H9 (cell line): ENCODE measurements at regions not wholly inside any gene's neighbourhood (a gene's known extent, or its start where the extent isn't known, plus 50 kb on each side); places are given as distances from the start of the nearest gene placed in this dataset.
"Not testable (repeated sequence)": the region's sequence is repeated elsewhere in the genome, so short reads cannot be mapped to it uniquely, and the experiment has no call there.

Experiments
- DNase-seq: peaks from one replicate; pipeline ENCODE4 v3.0.0-alpha.2; 2017
- H2AFZ ChIP-seq: one replicate; pipeline ENCODE4 v1.6.1; 2013; ENCODE audit warnings: mild to moderate bottlenecking, low read length, control low read depth, moderate library complexity
- H2AK5ac ChIP-seq: 2 replicates; pipeline ENCODE4 v1.6.1; 2013; ENCODE audit warnings: low read length, control low read depth, mixed read lengths; ENCODE audit not compliant: insufficient read length
- H2BK120ac ChIP-seq: one replicate; pipeline ENCODE4 v1.6.1; 2013; ENCODE audit warnings: low read depth, mild to moderate bottlenecking, low read length, control low read depth, inconsistent platforms; ENCODE audit not compliant: poor library complexity, severe bottlenecking
- H2BK12ac ChIP-seq: 2 replicates; pipeline ENCODE4 v1.6.1; 2013; ENCODE audit warnings: low read length, control low read depth, mixed read lengths, low read depth; ENCODE audit not compliant: insufficient read length
- H2BK15ac ChIP-seq: 2 replicates; pipeline ENCODE4 v1.6.1; 2013; ENCODE audit warnings: low read depth, low read length, control low read depth
- H2BK20ac ChIP-seq: one replicate; pipeline ENCODE4 v1.6.1; 2013; ENCODE audit warnings: low read depth, mild to moderate bottlenecking, low read length, control low read depth, inconsistent platforms; ENCODE audit not compliant: poor library complexity, severe bottlenecking
- H2BK5ac ChIP-seq: 2 replicates; pipeline ENCODE4 v1.6.1; 2013; ENCODE audit warnings: low read length, control low read depth, mixed read lengths; ENCODE audit not compliant: insufficient read length
- H3K14ac ChIP-seq: 2 replicates; pipeline ENCODE4 v1.6.1; 2013; ENCODE audit warnings: low read length, control low read depth; ENCODE audit not compliant: insufficient read depth
- H3K18ac ChIP-seq: 2 replicates; pipeline ENCODE4 v1.6.1; 2013; ENCODE audit warnings: low read depth, mild to moderate bottlenecking, mixed read lengths, low read length, control low read depth; ENCODE audit not compliant: insufficient read length
- H3K23ac ChIP-seq: 2 replicates; pipeline ENCODE4 v1.6.1; 2013; ENCODE audit warnings: low read length, control low read depth, mixed read lengths, low read depth; ENCODE audit not compliant: insufficient read length
- H3K23me2 ChIP-seq: 2 replicates; pipeline ENCODE4 v1.6.1; 2013; ENCODE audit warnings: low read depth, mild to moderate bottlenecking, mixed read lengths, low read length, control low read depth; ENCODE audit not compliant: insufficient read length, poor library complexity, severe bottlenecking
- H3K27ac ChIP-seq: 2 replicates; pipeline ENCODE4 v1.5.1; 2013; ENCODE audit warnings: low read length, control low read depth, mixed read lengths, low read depth; ENCODE audit not compliant: insufficient read length
- H3K27me3 ChIP-seq: 2 replicates; pipeline ENCODE4 v1.6.1; 2013; ENCODE audit warnings: low read length, control low read depth, inconsistent platforms; ENCODE audit not compliant: insufficient read depth
- H3K4ac ChIP-seq: 2 replicates; pipeline ENCODE4 v1.6.1; 2013; ENCODE audit warnings: low read depth, mild to moderate bottlenecking, control low read depth, inconsistent platforms, low read length, moderate library complexity
- H3K4me1 ChIP-seq: 2 replicates; pipeline ENCODE4 v1.6.1; 2013; ENCODE audit warnings: low read length, control low read depth, inconsistent platforms; ENCODE audit not compliant: insufficient read depth
- H3K4me2 ChIP-seq: 2 replicates; pipeline ENCODE4 v1.6.1; 2013; ENCODE audit warnings: low read length, control low read depth, mixed read lengths; ENCODE audit not compliant: insufficient read length, insufficient read depth
- H3K56ac ChIP-seq: 2 replicates; pipeline ENCODE4 v1.6.1; 2013; ENCODE audit warnings: low read depth, mild to moderate bottlenecking, mixed read lengths, low read length, control low read depth; ENCODE audit not compliant: insufficient read length
- H3K79me1 ChIP-seq: 2 replicates; pipeline ENCODE4 v1.6.1; 2013; ENCODE audit warnings: low read depth, mild to moderate bottlenecking, moderate library complexity, low read length, control low read depth, inconsistent platforms; ENCODE audit not compliant: insufficient read depth, poor library complexity, severe bottlenecking
- H3K79me2 ChIP-seq: 2 replicates; pipeline ENCODE4 v1.6.1; 2013; ENCODE audit warnings: low read length, control low read depth, inconsistent platforms; ENCODE audit not compliant: insufficient read depth
- H3K9ac ChIP-seq: 2 replicates; pipeline ENCODE4 v1.6.1; 2013; ENCODE audit warnings: low read length, control low read depth, mixed read lengths; ENCODE audit not compliant: insufficient read length; ENCODE audit errors: extremely low read depth
- H3K9me3 ChIP-seq: one replicate; pipeline ENCODE4 v1.6.1; 2013; ENCODE audit warnings: low read depth, low read length, inconsistent platforms; ENCODE audit not compliant: control insufficient read depth
- H3T11ph ChIP-seq: one replicate; pipeline ENCODE4 v1.6.1; 2013; ENCODE audit warnings: mild to moderate bottlenecking, low read length, control low read depth, inconsistent platforms
- H4K20me1 ChIP-seq: one replicate; pipeline ENCODE4 v1.6.1; 2013; ENCODE audit not compliant: control insufficient read depth, insufficient read length, insufficient read depth
- H4K5ac ChIP-seq: 2 replicates; pipeline ENCODE4 v1.6.1; 2013; ENCODE audit warnings: low read depth, mild to moderate bottlenecking, mixed read lengths, low read length, control low read depth; ENCODE audit not compliant: insufficient read length
- H4K8ac ChIP-seq: replicated peaks from 2 replicates; pipeline ENCODE4 v1.6.1; 2013; ENCODE audit warnings: low read length, control low read depth, mixed read lengths, low read depth; ENCODE audit not compliant: insufficient read length
- H4K91ac ChIP-seq: 2 replicates; pipeline ENCODE4 v1.6.1; 2013; ENCODE audit warnings: low read depth, mild to moderate bottlenecking, moderate library complexity, mixed read lengths, low read length, control low read depth; ENCODE audit not compliant: insufficient read length
- H3K27ac Mint-ChIP-seq, 3 experiments: 2 replicates in 2 of 3; 3 replicates in 1 of 3; pipeline ENCODE4 v1.8.0; 2020 to 2021; ENCODE audit warnings: mixed read lengths in 3 of 3, mild to moderate bottlenecking in 1 of 3, moderate library complexity in 1 of 3
- H3K27me3 Mint-ChIP-seq: 2 replicates; pipeline ENCODE4 v1.8.0; 2021; ENCODE audit warnings: low read depth, mild to moderate bottlenecking, moderate library complexity, mixed read lengths
- H3K36me3 Mint-ChIP-seq, 3 experiments: 2 replicates in 2 of 3; 3 replicates in 1 of 3; pipeline ENCODE4 v1.8.0; 2020 to 2021; ENCODE audit warnings: low read depth in 3 of 3, mixed read lengths in 3 of 3; ENCODE audit not compliant: insufficient read depth in 1 of 3
- H3K4me1 Mint-ChIP-seq, 2 experiments: 2 replicates each; pipeline ENCODE4 v1.8.0; 2020; ENCODE audit warnings: mixed read lengths in 2 of 2
- H3K4me3 Mint-ChIP-seq, 2 experiments: 2 replicates in 1 of 2; 3 replicates in 1 of 2; pipeline ENCODE4 v1.8.0; 2020 to 2021; ENCODE audit warnings: mild to moderate bottlenecking in 2 of 2, mixed read lengths in 2 of 2, moderate library complexity in 1 of 2
- H3K9me3 Mint-ChIP-seq, 2 experiments: 2 replicates in 1 of 2; 3 replicates in 1 of 2; pipeline ENCODE4 v1.8.0; 2020; ENCODE audit warnings: mild to moderate bottlenecking in 2 of 2, mixed read lengths in 2 of 2, moderate library complexity in 1 of 2
- CTCF ChIP-seq: fragments of 200-600 bp; sonication (generic); conservative IDR thresholded peaks from 3 replicates; pipeline ENCODE4 v1.8.0; 2021; ENCODE audit warnings: antibody characterized with exemption, mild to moderate bottlenecking
- WGBS: extraction: QIAGEN DNeasy Blood & Tissue Kit; methylation state at CpG from one replicate; pipeline ENCODE4 v1.1.7; 2013; ENCODE audit warnings: missing lambda C conversion rate, low lambda C conversion rate, mixed read lengths; ENCODE audit not compliant: insufficient read length; ENCODE audit errors: extremely low coverage; 5-methylcytosine and 5-hydroxymethylcytosine counted together

DNA sequence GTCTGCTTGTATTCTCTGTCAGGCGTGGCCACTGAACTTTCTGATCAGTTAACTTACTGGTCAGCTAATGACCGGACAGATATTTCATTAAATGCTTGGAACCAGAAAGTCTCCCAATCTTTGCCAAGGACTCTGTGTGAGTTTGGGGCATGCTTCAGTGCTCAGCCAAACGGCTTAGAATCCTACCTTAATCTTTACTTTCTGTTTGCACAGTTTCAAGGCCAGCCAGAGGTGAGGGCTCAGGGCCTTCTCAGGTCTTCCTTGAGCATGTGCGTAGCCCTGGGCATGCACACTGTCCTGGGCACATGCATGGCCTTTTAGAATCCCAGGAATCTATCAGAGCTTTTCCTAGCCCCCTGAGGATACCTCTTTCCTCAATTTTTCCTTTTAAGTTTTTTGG, 230.1 kb downstream of the RAB11FIP4 start:
- H3K23me2 ChIP-seq = no peaks in the 10 kb centered on the region
- no peak overlapping the region for H2AFZ ChIP-seq
- peaks cover 0 to 3% (median 0%) of the 10 kb centered on the region in 3 experiments; a peak in 3 of 7 replicates for H3K36me3 Mint-ChIP-seq
- H3K4me3 Mint-ChIP-seq = no peak overlapping the region
- no peak overlapping the region for H3T11ph ChIP-seq
- H3K4me1 Mint-ChIP-seq = no peaks in the 10 kb centered on the region
- TF ChIP-seq CTCF = no peak
- H2BK12ac ChIP-seq = no peak overlapping the region
- H3K56ac ChIP-seq = no peak overlapping the region
- no peak overlapping the region for H3K4me2 ChIP-seq
- H3K27me3 ChIP-seq = no peaks in the 10 kb centered on the region
- no peak overlapping the region for H4K5ac ChIP-seq
- peaks cover 7 to 13% of the 10 kb centered on the region in 2 experiments; a peak in 4 of 5 replicates for H3K9me3 Mint-ChIP-seq
- no peaks in the 10 kb centered on the region; the same call in 1 of the 2 replicates for H3K27me3 Mint-ChIP-seq
- no peak overlapping the region for H3K18ac ChIP-seq
- H4K91ac ChIP-seq = no peak overlapping the region
- no peaks in the 10 kb centered on the region for H4K20me1 ChIP-seq
- no peak overlapping the region for H2AK5ac ChIP-seq
- H2BK15ac ChIP-seq = no peak overlapping the region
- no peak overlapping the region for H3K27ac ChIP-seq
- no peaks in the 10 kb centered on the region for H3K79me2 ChIP-seq
- H2BK20ac ChIP-seq = no peak overlapping the region
- no peak overlapping the region for H3K14ac ChIP-seq
- H4K8ac ChIP-seq = no peak overlapping the region
- no peak overlapping the region for H3K9ac ChIP-seq
- H3K4me1 ChIP-seq = no peaks in the 10 kb centered on the region
- H3K79me1 ChIP-seq = no peaks in the 10 kb centered on the region
- H3K9me3 ChIP-seq = no peaks in the 10 kb centered on the region
- DNase-seq = no peak
- no CpG with 5 or more reads among the region's 4 CpGs for WGBS
- H3K4ac ChIP-seq = no peak overlapping the region
- no peak overlapping the region for H2BK5ac ChIP-seq
- H3K23ac ChIP-seq = no peak overlapping the region
- H3K27ac Mint-ChIP-seq = no peak overlapping the region; a peak in 1 of 7 replicates
- no peak overlapping the region for H2BK120ac ChIP-seq

DNA sequence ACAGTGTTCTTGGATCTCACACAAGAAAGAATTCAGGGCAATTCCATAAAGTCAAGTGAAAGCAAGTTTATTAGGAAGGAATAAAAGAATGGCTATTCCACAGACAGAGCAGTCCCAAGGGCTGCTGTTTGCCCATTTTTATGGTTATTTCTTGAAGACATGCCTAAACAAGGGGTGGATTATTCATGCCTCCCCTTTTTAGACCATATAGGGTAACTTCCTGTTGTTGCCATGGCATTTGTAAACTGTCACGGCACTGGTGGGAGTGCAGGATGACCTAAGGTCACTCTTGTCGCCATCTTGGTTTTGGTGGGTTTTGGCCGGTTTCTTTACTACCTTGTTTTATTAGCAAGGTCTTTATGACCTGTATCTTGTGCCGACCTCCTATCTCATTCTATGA, 219.6 kb downstream of the RAB11FIP4 start:
- H3K9me3 ChIP-seq, H3K79me2 ChIP-seq, H3K79me1 ChIP-seq, H3K23ac ChIP-seq, H3K9ac ChIP-seq, H3K4ac ChIP-seq, H3K36me3 Mint-ChIP-seq, H3K27me3 Mint-ChIP-seq, H4K8ac ChIP-seq, H3K9me3 Mint-ChIP-seq, H2BK12ac ChIP-seq, H4K20me1 ChIP-seq, H2AFZ ChIP-seq, H3K23me2 ChIP-seq, H3K56ac ChIP-seq, H2AK5ac ChIP-seq, H4K91ac ChIP-seq, H3K27ac Mint-ChIP-seq, H2BK15ac ChIP-seq, H2BK20ac ChIP-seq, H3K27ac ChIP-seq, DNase-seq, H2BK5ac ChIP-seq, H3K4me3 Mint-ChIP-seq, H3K14ac ChIP-seq, H2BK120ac ChIP-seq, H3T11ph ChIP-seq, H4K5ac ChIP-seq, H3K27me3 ChIP-seq, H3K18ac ChIP-seq, H3K4me2 ChIP-seq: not testable (repeated sequence)
- peaks cover 15 to 22% of the 10 kb centered on the region in 2 experiments for H3K4me1 Mint-ChIP-seq
- no CpG with 5 or more reads among the region's 4 CpGs for WGBS
- peaks cover 11% of the 10 kb centered on the region; the same call in 1 of the 2 replicates for H3K4me1 ChIP-seq
